SIG-M5 treated with dmso at 0.1 percent for 504 hours (cell line): ENCODE measurements at regions not wholly inside any gene's neighbourhood (a gene's known extent, or its start where the extent isn't known, plus 50 kb on each side); places are given as distances from the start of the nearest gene placed in this dataset.

Source experiments
- DNase-seq: peaks from one replicate; lab custom pipeline; 2025; ENCODE audit not compliant: unreplicated experiment; lab: John Stamatoyannopoulos, UW

- no peak for DNase-seq
These were observed 100.0 kb upstream of the RIPOR2 start for GRCh38 chr6:25035512-25036435.

- no peak for DNase-seq
These were observed 100.7 kb upstream of the RIPOR2 start for GRCh38 chr6:25036461-25036860.

DNA sequence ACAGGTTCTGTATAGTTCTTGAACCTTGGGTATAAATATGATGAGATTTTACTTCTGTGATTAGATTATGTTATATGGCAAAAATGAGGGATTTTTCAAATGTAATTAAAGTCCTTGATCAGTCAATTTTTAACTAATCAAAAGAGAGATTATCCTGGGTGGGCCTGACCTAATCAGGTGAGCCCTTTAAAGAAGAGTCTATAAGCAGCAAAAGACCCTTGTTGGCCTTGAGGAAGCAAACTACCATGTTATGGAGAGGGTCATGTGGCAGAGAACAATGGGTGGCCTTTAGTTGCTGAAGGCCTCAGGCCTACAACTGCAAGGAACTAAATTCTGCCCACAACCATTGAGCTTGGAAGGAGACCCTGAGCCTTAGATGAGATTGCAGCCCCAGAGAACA lies 102.5 kb upstream of the RIPOR2 start:
- no peak for DNase-seq

DNA sequence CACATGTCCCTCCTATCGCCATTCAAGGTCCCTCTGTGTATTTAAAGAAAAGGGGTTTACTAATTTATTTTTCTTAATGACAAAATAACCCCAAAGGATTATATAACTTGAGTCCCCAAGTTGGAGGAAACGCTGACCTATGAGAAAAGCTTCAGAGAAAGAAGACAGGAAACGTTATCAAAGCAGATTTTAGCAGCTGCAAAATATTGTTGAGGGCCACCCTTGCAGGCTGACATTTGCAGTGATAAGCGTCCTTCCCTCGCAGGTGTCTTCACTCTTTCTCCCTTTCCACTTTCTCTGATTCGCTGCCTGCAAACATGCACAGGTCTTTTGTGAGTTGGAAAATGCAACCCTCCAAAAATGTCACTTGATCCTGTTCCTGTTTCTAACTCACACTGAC lies 103.2 kb upstream of the RIPOR2 start:
- no peak for DNase-seq

GRCh38 chr6:25041485-25042035 lies 105.8 kb upstream of the RIPOR2 start:
- no peak for DNase-seq

GRCh38 chr6:25042036-25042521 lies 106.3 kb upstream of the RIPOR2 start:
- DNase-seq, result no peak

DNA sequence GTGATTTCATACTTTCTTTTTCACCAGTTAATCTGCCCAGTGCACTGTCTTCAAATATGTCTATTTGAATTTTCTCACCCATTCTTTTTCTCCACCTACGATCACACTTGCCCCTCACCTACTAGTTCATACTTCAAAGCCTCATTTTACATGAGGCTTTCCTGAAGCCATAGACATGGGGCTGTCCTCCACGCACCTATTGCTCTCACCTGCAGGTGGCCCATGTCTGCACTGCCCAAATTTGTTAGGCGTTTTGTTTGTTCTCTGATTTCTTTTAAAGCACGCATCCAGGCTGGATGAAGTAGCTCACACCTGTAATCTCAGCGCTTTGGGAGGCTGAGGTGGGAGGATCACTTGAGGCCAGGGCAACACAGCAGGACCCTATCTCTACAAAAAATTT lies 106.8 kb upstream of the RIPOR2 start:
- DNase-seq, result no peak

GRCh38 chr6:25042984-25043725 lies 107.4 kb upstream of the RIPOR2 start:
- DNase-seq, result no peak

DNA sequence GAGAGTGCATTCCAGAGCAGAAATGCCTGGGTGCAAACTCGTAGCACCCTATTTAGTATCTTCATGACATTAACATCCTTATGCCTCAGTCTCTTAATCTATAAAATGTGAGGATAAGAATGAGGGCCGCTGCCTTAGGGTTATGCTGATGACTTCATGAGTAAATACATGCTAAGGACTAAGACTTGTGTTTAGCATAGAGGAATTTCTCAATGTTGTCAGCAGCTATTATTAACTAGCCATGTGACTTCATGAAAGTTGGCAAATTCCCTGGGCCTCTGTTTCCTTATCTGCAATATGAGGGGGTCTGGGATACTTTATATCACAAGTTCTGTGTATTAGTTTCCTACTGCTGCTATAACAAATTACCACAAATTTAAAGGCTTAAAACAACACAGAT lies 108.1 kb upstream of the RIPOR2 start:
- DNase-seq, result no peak

DNA sequence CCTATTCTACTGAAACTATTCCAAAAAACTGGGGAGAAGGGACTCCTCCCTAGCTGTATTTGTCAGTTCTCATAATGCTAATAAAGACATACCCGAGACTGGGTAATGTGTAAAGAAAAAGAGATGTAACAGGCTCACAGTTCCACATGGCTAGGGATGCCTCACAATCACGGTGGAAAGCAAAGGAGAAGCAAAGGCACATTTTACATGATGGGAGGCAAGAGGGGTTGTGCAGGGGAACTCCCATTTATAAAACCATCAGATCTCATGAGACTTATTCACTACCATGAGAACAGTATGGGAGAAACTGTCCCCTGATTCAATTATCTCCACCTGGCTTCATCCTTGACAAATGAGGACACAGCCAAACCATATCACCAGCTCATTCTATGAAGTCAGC lies 111.2 kb upstream of the RIPOR2 start:
- no peak for DNase-seq

DNA sequence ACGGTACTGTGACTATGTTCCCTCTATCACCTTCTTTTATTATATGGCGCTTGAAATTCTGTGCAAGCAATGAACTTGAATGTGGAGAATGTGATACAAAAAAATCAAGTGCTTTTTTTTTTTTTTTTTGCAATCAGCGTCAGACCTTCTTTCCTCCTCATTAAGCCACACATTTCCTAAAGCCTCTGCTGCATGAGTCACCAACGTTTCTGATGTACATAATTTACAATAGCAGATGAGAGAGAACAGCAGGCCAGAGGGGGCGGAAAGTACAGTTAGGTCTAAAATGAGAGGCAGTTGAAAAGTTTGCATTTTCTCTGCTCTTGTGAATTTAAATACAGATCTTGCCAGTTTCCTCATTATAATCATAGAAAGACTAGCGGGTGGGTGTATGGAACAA lies 114.6 kb upstream of the RIPOR2 start:
- peak; percentile 83 for DNase-seq

GRCh38 chr6:25051083-25051482 lies 115.3 kb upstream of the RIPOR2 start:
- no peak for DNase-seq

DNA sequence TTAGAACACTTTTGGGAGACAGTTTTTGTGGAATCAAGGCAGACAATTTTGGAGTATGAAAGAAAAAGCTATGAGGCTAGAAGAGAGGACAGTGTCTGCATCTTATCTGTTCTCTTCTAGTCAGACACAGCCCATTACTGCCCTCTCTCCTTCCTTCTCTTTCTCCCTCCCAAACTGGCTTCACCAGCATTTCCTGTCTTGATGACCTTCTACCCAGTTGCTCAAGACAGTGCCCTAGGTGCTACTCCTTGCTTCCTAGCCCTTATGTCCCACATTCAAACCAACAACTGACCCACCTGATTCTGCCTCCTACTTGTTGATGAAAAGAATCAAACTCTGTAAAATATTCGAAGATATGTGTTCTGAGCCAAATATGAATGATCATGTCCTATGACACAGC lies 116.4 kb upstream of the RIPOR2 start:
- DNase-seq, result no peak

DNA sequence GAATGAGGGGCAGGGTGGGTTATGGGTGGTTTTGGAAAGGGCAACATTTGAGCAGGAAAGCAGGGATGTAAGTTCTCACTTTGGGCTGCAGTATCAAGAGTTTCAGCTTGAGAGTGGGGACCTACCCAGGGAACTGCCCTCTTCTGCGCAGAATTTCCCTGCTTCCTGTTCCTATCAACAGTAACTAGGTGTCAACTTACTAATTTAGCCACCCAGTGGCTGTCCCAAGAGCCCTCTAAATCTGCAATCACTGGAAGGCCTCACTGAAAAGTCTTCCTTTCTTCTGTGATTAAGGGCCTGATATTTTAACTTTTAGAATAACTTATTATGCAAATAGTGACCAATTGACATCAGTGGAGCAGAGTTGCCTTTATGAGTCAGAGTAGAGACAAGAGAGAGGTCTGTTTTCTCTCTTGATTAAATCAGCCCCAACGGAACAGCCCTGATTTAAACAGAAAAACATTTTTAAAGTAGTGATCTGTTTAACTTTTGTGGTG lies 118.2 kb upstream of the RIPOR2 start:
- no peak for DNase-seq

DNA sequence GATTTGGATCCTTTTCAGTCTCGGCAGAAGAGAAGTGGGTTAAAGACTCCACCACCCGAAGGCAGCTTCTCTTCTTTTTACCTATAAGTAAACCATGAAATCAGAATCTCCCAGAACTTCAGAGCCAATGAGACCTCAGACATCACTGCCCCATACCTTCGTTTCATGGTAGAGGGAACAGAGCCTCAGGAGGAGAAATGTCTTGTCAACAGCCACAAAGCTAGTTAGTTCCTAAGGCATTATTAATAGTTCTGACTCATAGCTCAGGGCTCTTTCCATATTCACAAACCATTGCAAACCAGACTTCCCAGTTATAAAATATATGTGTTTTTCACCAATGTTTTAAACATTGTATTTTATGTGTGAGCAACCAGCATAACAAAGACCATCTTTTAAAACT lies 118.7 kb upstream of the RIPOR2 start:
- DNase-seq, result no peak

DNA sequence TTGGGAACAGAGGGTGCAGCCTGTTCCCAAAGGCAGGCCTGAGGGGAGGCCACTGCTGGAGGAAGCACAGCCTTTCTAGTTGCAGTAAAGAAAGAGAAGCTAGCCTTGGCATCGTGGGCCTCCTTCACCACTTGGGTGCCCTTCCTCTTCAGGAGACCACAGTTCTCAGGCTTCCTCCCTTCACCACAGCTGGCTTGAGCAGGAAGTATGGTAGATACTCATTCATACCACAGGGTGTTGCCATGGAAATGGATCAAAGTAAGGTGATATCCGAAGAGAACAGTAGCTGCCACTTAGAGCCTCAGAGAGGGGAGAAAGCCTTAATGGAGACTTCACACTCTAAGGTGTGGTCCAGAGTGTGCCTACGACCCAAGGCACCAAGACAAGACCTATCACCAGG lies 120.4 kb upstream of the RIPOR2 start:
- DNase-seq, result peak; percentile 35

DNA sequence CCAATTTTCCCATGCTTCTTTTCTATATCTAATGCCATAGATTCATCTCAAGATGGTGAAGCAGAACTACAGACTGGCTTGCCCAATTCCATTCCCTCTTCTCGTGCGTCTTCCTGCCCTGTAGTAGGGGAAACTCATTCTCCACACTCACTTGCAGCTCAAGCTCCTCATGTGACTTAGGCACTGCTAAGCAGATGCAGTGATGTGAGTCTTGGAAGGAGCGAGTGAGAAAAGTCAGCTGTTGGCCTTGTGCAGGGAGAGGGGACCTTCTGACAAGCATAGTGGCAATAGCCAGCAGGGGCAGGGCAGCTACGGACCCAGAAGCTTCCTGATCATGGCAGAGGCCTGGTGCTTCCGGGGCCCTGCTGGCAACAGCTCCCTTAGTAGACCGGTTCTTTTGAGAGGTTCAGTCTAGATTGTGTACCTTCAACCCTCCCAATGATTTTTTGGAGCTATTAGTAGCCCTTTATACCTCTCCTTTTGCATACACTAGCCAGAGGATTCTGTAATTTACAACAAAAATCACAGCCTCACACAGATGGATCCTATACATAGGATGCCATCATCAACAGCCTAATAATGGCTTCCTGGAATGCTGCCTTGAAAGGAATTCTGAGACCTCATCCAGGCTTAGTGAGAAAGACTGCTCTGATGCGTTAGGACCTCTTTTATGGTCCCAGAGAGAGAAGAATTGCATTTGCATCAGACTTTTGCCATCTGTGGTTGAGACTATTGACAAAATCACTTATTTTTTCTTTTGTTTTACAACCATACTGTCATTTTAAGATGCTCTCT lies 121.5 kb upstream of the RIPOR2 start:
- no peak for DNase-seq

GRCh38 chr6:25058441-25058840 lies 122.7 kb upstream of the RIPOR2 start:
- DNase-seq, result no peak

GRCh38 chr6:25058941-25059340 lies 123.2 kb upstream of the RIPOR2 start:
- no peak for DNase-seq

GRCh38 chr6:25060522-25060921 lies 124.8 kb upstream of the RIPOR2 start:
- DNase-seq, result no peak
